ENCODE measurements at regions not wholly inside any gene's neighbourhood (a gene's known extent, or its start where the extent isn't known, plus 50 kb on each side); places are given as distances from the start of the nearest gene placed in this dataset.

- no peaks in the 10 kb centered on the region for H3K27me3 ChIP-seq (replicated peaks in 1 of 4; ENCODE audit: control extremely low read depth in 1 of 4, control insufficient read depth in 3 of 4, insufficient read depth in 4 of 4, low read length in 3 of 4)
- no peak for ATAC-seq (ENCODE audit: low read depth)
These were observed 132.4 kb upstream of the RGS17 start for GRCh38 chr6:153263489-153263888.

GRCh38 chr6:153251326-153251725 is 120.2 kb upstream of the RGS17 start:
- Mint-ChIP-seq H3K4me1 (no peaks in the 10 kb centered on the region), H3K27me3 (no peaks in the 10 kb centered on the region), H3K27ac (no peak overlapping the region), H3K9me3 (ENCODE audit: insufficient read depth) (peaks cover 2% of the 10 kb centered on the region), H3K4me3 (no peak overlapping the region)
- H3K79me2 ChIP-seq (ENCODE audit: control insufficient read depth, insufficient read depth, low read length), result no peaks in the 10 kb centered on the region
- no peak overlapping the region for H3K9ac ChIP-seq (ENCODE audit: low read length)
- CTCF ChIA-PET, result no interaction called here
- no peak overlapping the region for H3K4me3 ChIP-seq (ENCODE audit: control extremely low read depth in 1 of 5, extremely low read depth in 1 of 5, insufficient read depth in 1 of 5, low read depth in 2 of 5, low read length in 4 of 5)
- TF ChIP-seq EZH2 (IDR thresholded peaks at IDR 0.05; ENCODE audit: borderline replicate concordance, insufficient read depth, low read depth, low read length, poor library complexity, severe bottlenecking), result no peak
- TF ChIP-seq CTCF (IDR thresholded peaks at IDR 0.05), result no peak
- H3K9me3 ChIP-seq (ENCODE audit: control extremely low read depth in 1 of 3, control insufficient read depth in 2 of 3, insufficient read depth in 1 of 3, low read length in 2 of 3), result no peaks in the 10 kb centered on the region
- H3K4me2 ChIP-seq (replicated peaks; ENCODE audit: low read depth, low read length, poor library complexity, severe bottlenecking), result no peak overlapping the region
- H3K27me3 ChIP-seq (replicated peaks in 1 of 4; ENCODE audit: control extremely low read depth in 1 of 4, control insufficient read depth in 3 of 4, insufficient read depth in 4 of 4, low read length in 3 of 4), result no peaks in the 10 kb centered on the region
- no peaks in the 10 kb centered on the region for H3K4me1 ChIP-seq (ENCODE audit: control insufficient read depth in 2 of 2, insufficient read depth in 2 of 2, low read length in 2 of 2)
- no peak overlapping the region for H3K27ac ChIP-seq (ENCODE audit: low read length in 2 of 2)
- no peaks in the 10 kb centered on the region for H4K20me1 ChIP-seq (ENCODE audit: control insufficient read depth, insufficient read depth, low read length, poor library complexity, severe bottlenecking)
- DNase-seq (no peak), ATAC-seq (ENCODE audit: low read depth) (no peak)
- no peaks in the 10 kb centered on the region for H3K36me3 ChIP-seq (replicated peaks in 1 of 2; ENCODE audit: control extremely low read depth in 1 of 2, control insufficient read depth in 1 of 2, extremely low read depth in 1 of 2, insufficient read depth in 2 of 2, low read length in 1 of 2)
- H2AFZ ChIP-seq (ENCODE audit: insufficient read depth, low read depth, low read length, poor library complexity, severe bottlenecking), result no peak overlapping the region
- POLR2A ChIA-PET, result no interaction called here
- intact Hi-C loops (cut with micrococcal nuclease), result no loop called here

More at GRCh38 chr6:153263489-153263888, 132.4 kb upstream of the RGS17 start:
- no peak overlapping the region for H3K27ac Mint-ChIP-seq
- no peaks in the 10 kb centered on the region for H4K20me1 ChIP-seq (ENCODE audit: control insufficient read depth, insufficient read depth, low read length, poor library complexity, severe bottlenecking)
- 82% methylated on average over 3 of the region's 5 CpGs for WGBS (ENCODE audit: insufficient coverage)
- H3K79me2 ChIP-seq (ENCODE audit: control insufficient read depth, insufficient read depth, low read length), result no peaks in the 10 kb centered on the region
- no peak overlapping the region for H2AFZ ChIP-seq (ENCODE audit: insufficient read depth, low read depth, low read length, poor library complexity, severe bottlenecking)
- H3K27me3 Mint-ChIP-seq, result no peaks in the 10 kb centered on the region
- ChIA-PET POLR2A (no interaction called here), CTCF (no interaction called here)
- no peak for DNase-seq
- no peaks in the 10 kb centered on the region for H3K36me3 ChIP-seq (replicated peaks in 1 of 2; ENCODE audit: control extremely low read depth in 1 of 2, control insufficient read depth in 1 of 2, extremely low read depth in 1 of 2, insufficient read depth in 2 of 2, low read length in 1 of 2)
- H3K4me3 Mint-ChIP-seq, result no peak overlapping the region
- no peaks in the 10 kb centered on the region for H3K4me1 ChIP-seq (ENCODE audit: control insufficient read depth in 2 of 2, insufficient read depth in 2 of 2, low read length in 2 of 2)
- no peak overlapping the region for H3K4me3 ChIP-seq (ENCODE audit: control extremely low read depth in 1 of 5, extremely low read depth in 1 of 5, insufficient read depth in 1 of 5, low read depth in 2 of 5, low read length in 4 of 5)
- H3K4me1 Mint-ChIP-seq, result no peaks in the 10 kb centered on the region
- TF ChIP-seq EZH2 (IDR thresholded peaks at IDR 0.05; ENCODE audit: borderline replicate concordance, insufficient read depth, low read depth, low read length, poor library complexity, severe bottlenecking), result no peak
- TF ChIP-seq CTCF (IDR thresholded peaks at IDR 0.05), result no peak
- no peak overlapping the region for H3K4me2 ChIP-seq (replicated peaks; ENCODE audit: low read depth, low read length, poor library complexity, severe bottlenecking)
- no peak overlapping the region for H3K27ac ChIP-seq (ENCODE audit: low read length in 2 of 2)
- intact Hi-C loops (cut with micrococcal nuclease), result no loop called here
- H3K9ac ChIP-seq (ENCODE audit: low read length), result no peak overlapping the region
- peaks cover 5% of the 10 kb centered on the region for H3K9me3 Mint-ChIP-seq (ENCODE audit: insufficient read depth)
- no peaks in the 10 kb centered on the region for H3K9me3 ChIP-seq (ENCODE audit: control extremely low read depth in 1 of 3, control insufficient read depth in 2 of 3, insufficient read depth in 1 of 3, low read length in 2 of 3)
